GM18499 (cell line): ENCODE measurements at regions not wholly inside any gene's neighbourhood (a gene's known extent, or its start where the extent isn't known, plus 50 kb on each side); places are given as distances from the start of the nearest gene placed in this dataset.
"Not testable (repeated sequence)": the region's sequence is repeated elsewhere in the genome, so short reads cannot be mapped to it uniquely, and the experiment has no call there.

Source experiments
- ATAC-seq: cut with Tn5 transposase; IDR thresholded peaks from one replicate; pipeline ENCODE4 v1.9.1; 2021; ENCODE audit warnings: moderate number of reproducible peaks; ENCODE audit not compliant: insufficient read depth, unreplicated experiment

GRCh38 chrX:121260596-121261240 is 213.3 kb downstream of the GLUD2 start:
- ATAC-seq: no peak

GRCh38 chrX:121283921-121284320 is 236.5 kb downstream of the GLUD2 start:
- ATAC-seq: no peak

- no peak for ATAC-seq
Measured at GRCh38 chrX:121298499-121298898, 251.1 kb downstream of the GLUD2 start.

GRCh38 chrX:121301356-121301755 is 253.9 kb downstream of the GLUD2 start:
- no peak for ATAC-seq

GRCh38 chrX:121301822-121302221 is 254.4 kb downstream of the GLUD2 start:
- no peak for ATAC-seq

- peak; percentile 71 for ATAC-seq
Measured at GRCh38 chrX:121307449-121307848, 260.0 kb downstream of the GLUD2 start.

- peak; percentile 55 for ATAC-seq
Measured at GRCh38 chrX:121308276-121308805, 260.9 kb downstream of the GLUD2 start.

- ATAC-seq: no peak
Measured at GRCh38 chrX:121310820-121311219, 263.4 kb downstream of the GLUD2 start.

GRCh38 chrX:121320441-121320840 is 273.0 kb downstream of the GLUD2 start:
- no peak for ATAC-seq

- ATAC-seq: no peak
Measured at GRCh38 chrX:121322159-121322558, 274.7 kb downstream of the GLUD2 start.

- ATAC-seq: no peak
Measured at GRCh38 chrX:121323337-121323736, 275.9 kb downstream of the GLUD2 start.

GRCh38 chrX:121333942-121334341 is 286.5 kb downstream of the GLUD2 start:
- no peak for ATAC-seq

- no peak for ATAC-seq
Measured at GRCh38 chrX:121336831-121337421, 289.5 kb downstream of the GLUD2 start.

GRCh38 chrX:121337816-121338215 is 290.4 kb downstream of the GLUD2 start:
- no peak for ATAC-seq

GRCh38 chrX:121349263-121349662 is 301.9 kb downstream of the GLUD2 start:
- no peak for ATAC-seq

- no peak for ATAC-seq
Measured at GRCh38 chrX:121356139-121356849, 308.9 kb downstream of the GLUD2 start.

GRCh38 chrX:121356850-121357171 is 309.4 kb downstream of the GLUD2 start:
- no peak for ATAC-seq

GRCh38 chrX:121360280-121360679 is 312.9 kb downstream of the GLUD2 start:
- no peak for ATAC-seq

GRCh38 chrX:121365572-121366161 is 318.3 kb downstream of the GLUD2 start:
- ATAC-seq: no peak

- no peak for ATAC-seq
Measured at GRCh38 chrX:121374471-121374870, 327.1 kb downstream of the GLUD2 start.

GRCh38 chrX:121381915-121382314 is 334.5 kb downstream of the GLUD2 start:
- not testable (repeated sequence) for ATAC-seq
